Colonic mucosa (tissue), 4 donors: ENCODE measurements at regions not wholly inside any gene's neighbourhood (a gene's known extent, or its start where the extent isn't known, plus 50 kb on each side); places are given as distances from the start of the nearest gene placed in this dataset.

Source experiments
- DNase-seq: peaks from one replicate; pipeline ENCODE4 v3.0.0-alpha.2; 2020
- H3K27ac ChIP-seq: fragments of 200-600 bp; one replicate; pipeline ENCODE4 v1.8.0; 2021
- H3K27me3 ChIP-seq: fragments of 200-600 bp; one replicate; pipeline ENCODE4 v1.8.0; 2021
- H3K36me3 ChIP-seq: fragments of 200-600 bp; one replicate; pipeline ENCODE4 v1.8.0; 2021
- H3K4me1 ChIP-seq: fragments of 200-600 bp; one replicate; pipeline ENCODE4 v1.8.0; 2021; ENCODE audit warnings: mild to moderate bottlenecking
- H3K4me3 ChIP-seq: fragments of 200-600 bp; one replicate; pipeline ENCODE4 v1.8.0; 2021
- H3K9ac ChIP-seq, 2 donors: one replicate each; pipeline ENCODE4 v1.7.0; 2013; ENCODE audit warnings: control low read depth in 2 of 2, low read depth in 2 of 2, low read length in 2 of 2
- H3K9me3 ChIP-seq: fragments of 200-600 bp; one replicate; pipeline ENCODE4 v1.8.0; 2021
- intact Hi-C: fragments of 100-400 bp; cut with DNase I; formaldehyde crosslinking; loops from one replicate; pipeline ENCODE4 v1.14.1; 2022
- TF ChIP-seq, protein P1 (sequence below): fragments of 200-600 bp; IDR thresholded peaks from one replicate; pipeline ENCODE4 v1.8.0; 2022; ENCODE audit warnings: antibody characterized with exemption, mild to moderate bottlenecking
- donor health status: healthy.
- donor health status: DM: no; HTN: no; CAD: no.
- donor health status: DM: no; HTN: no; CAD: no.

DNA sequence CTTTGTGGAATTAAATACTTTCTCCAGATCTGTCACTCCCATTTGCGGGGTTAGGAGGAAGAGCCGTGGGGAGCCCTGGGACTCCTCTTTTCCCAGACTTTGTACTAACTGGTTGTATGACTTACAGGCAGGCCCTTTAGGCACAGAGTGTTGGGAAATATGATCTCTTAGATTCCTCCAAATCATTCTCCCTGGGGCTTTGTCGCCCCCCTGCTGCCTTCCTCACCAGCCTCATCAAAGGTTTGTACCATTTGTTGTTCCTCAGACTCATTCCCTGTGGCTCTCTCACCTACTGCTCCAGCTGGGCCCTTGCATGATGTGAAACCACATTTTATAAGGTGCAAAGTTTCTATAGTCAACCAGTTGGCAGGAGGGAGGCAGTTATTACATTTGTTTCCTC, 56.4 kb downstream of the CRYGS start:
- Histone ChIP-seq H3K9me3 (no peaks in the 10 kb centered on the region), H3K9ac (no peak overlapping the region), H3K4me1 (no peaks in the 10 kb centered on the region), H3K27ac (no peak overlapping the region), H3K4me3 (no peak overlapping the region), H3K27me3 (no peaks in the 10 kb centered on the region), H3K36me3 (no peaks in the 10 kb centered on the region)
- intact Hi-C loops, result no loop called here
- DNase-seq, result no peak
- TF ChIP-seq, protein P1, sequence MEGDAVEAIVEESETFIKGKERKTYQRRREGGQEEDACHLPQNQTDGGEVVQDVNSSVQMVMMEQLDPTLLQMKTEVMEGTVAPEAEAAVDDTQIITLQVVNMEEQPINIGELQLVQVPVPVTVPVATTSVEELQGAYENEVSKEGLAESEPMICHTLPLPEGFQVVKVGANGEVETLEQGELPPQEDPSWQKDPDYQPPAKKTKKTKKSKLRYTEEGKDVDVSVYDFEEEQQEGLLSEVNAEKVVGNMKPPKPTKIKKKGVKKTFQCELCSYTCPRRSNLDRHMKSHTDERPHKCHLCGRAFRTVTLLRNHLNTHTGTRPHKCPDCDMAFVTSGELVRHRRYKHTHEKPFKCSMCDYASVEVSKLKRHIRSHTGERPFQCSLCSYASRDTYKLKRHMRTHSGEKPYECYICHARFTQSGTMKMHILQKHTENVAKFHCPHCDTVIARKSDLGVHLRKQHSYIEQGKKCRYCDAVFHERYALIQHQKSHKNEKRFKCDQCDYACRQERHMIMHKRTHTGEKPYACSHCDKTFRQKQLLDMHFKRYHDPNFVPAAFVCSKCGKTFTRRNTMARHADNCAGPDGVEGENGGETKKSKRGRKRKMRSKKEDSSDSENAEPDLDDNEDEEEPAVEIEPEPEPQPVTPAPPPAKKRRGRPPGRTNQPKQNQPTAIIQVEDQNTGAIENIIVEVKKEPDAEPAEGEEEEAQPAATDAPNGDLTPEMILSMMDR, result no peak

- no peak overlapping the region for H3K27ac ChIP-seq
- H3K9ac ChIP-seq, result no peak overlapping the region
- H3K9me3 ChIP-seq, result no peaks in the 10 kb centered on the region
- no peak overlapping the region for H3K4me3 ChIP-seq
- intact Hi-C loops, result no loop called here
- H3K4me1 ChIP-seq, result no peaks in the 10 kb centered on the region
- TF ChIP-seq, protein P1, result no peak
- H3K27me3 ChIP-seq, result no peaks in the 10 kb centered on the region
- no peaks in the 10 kb centered on the region for H3K36me3 ChIP-seq
- no peak for DNase-seq
Observed at GRCh38 chr3:186487037-186487436, 57.1 kb downstream of the CRYGS start.

GRCh38 chr3:186483611-186484340, 60.4 kb downstream of the CRYGS start:
- H3K9ac ChIP-seq, result no peak overlapping the region
- H3K4me1 ChIP-seq, result no peaks in the 10 kb centered on the region
- intact Hi-C loops, result no loop called here
- no peaks in the 10 kb centered on the region for H3K36me3 ChIP-seq
- H3K4me3 ChIP-seq, result no peak overlapping the region
- no peak for DNase-seq
- no peak overlapping the region for H3K27ac ChIP-seq
- no peaks in the 10 kb centered on the region for H3K27me3 ChIP-seq
- H3K9me3 ChIP-seq, result no peaks in the 10 kb centered on the region
- TF ChIP-seq, protein P1, result no peak

GRCh38 chr3:186481526-186481925, 62.7 kb downstream of the CRYGS start:
- no peak overlapping the region for H3K4me3 ChIP-seq
- no peak overlapping the region for H3K27ac ChIP-seq
- intact Hi-C loops, result no loop called here
- no peak for DNase-seq
- H3K27me3 ChIP-seq, result no peaks in the 10 kb centered on the region
- TF ChIP-seq, protein P1, result no peak
- no peaks in the 10 kb centered on the region for H3K9me3 ChIP-seq
- no peaks in the 10 kb centered on the region for H3K36me3 ChIP-seq
- H3K4me1 ChIP-seq, result no peaks in the 10 kb centered on the region
- H3K9ac ChIP-seq, result no peak overlapping the region

DNA sequence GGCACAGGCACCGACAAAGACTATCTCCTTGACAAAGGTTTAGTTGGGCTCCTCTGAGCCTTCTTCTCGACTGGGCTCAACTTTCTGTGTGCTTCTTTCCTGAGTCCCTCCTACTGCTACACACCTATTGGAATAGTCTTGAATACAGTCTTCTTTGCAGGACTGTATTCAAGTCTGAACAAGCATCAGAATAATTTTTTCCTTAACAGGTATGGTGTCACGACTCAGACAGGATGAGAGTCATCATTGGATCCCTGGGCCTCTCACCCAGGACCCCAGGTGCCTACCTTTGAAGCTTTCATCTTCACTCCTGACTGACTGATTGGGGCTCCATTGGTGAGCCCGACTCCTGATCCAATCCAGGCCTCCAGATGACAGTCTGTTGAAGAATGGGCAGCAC, 66.3 kb downstream of the CRYGS start:
- intact Hi-C loops, result no loop called here
- Histone ChIP-seq H3K9ac (no peak overlapping the region), H3K4me3 (no peak overlapping the region), H3K9me3 (no peaks in the 10 kb centered on the region), H3K27ac (no peak overlapping the region), H3K27me3 (no peaks in the 10 kb centered on the region), H3K36me3 (no peaks in the 10 kb centered on the region), H3K4me1 (no peaks in the 10 kb centered on the region)
- DNase-seq, result no peak
- TF ChIP-seq, protein P1, result no peak
